ENCODE measurements at regions not wholly inside any gene's neighbourhood (a gene's known extent, or its start where the extent isn't known, plus 50 kb on each side); places are given as distances from the start of the nearest gene placed in this dataset.

GRCh38 chr4:123877551-123877950 lies 481.0 kb downstream of the SPRY1 start:
- H2AFZ ChIP-seq (ENCODE audit: low read length), result no peak overlapping the region
- no peak for DNase-seq (ENCODE audit: low spot score)
- H3K4me3 ChIP-seq (ENCODE audit: low read depth, low read length, poor library complexity, severe bottlenecking), result no peak overlapping the region
- no peaks in the 10 kb centered on the region for H3K4me1 ChIP-seq (ENCODE audit: insufficient read depth, low read length, poor library complexity, severe bottlenecking)
- H4K20me1 ChIP-seq (ENCODE audit: insufficient read depth, low read length), result no peaks in the 10 kb centered on the region
- no peak overlapping the region for H3K27ac ChIP-seq (ENCODE audit: low read depth, low read length, poor library complexity, severe bottlenecking)
- POLR2A ChIA-PET, result interaction anchor here (0.6 kb wide), 1 partner anchor 38 kb away, joined by 5 read pairs; no protein-coding TSS in a partner anchor
- H3K36me3 ChIP-seq (ENCODE audit: insufficient read depth, low read length), result no peaks in the 10 kb centered on the region
- no peaks in the 10 kb centered on the region for H3K9me2 ChIP-seq (ENCODE audit: insufficient read depth, low read length)
- BruUV-seq (replicated peaks), result no TSS peak
- CTCF ChIA-PET (ENCODE audit: unreplicated experiment), result no interaction called here
- TF ChIP-seq EZH2phosphoT487 (IDR thresholded peaks at IDR 0.05; ENCODE audit: borderline replicate concordance, low read depth, low read length) (no peak), CTCF (conservative IDR thresholded peaks at IDR 0.05; ENCODE audit: low read length) (no peak)
- H3K9me3 ChIP-seq (ENCODE audit: low read length), result no peaks in the 10 kb centered on the region
- H3K79me2 ChIP-seq (ENCODE audit: insufficient read depth, low read depth, low read length), result no peaks in the 10 kb centered on the region
- intact Hi-C loops (cut with micrococcal nuclease; ENCODE audit: unreplicated experiment), result no loop called here
- H3K4me2 ChIP-seq (ENCODE audit: low read length), result no peak overlapping the region

GRCh38 chr4:123878976-123879375 lies 482.4 kb downstream of the SPRY1 start:
- BruUV-seq (replicated peaks), result no TSS peak
- H3K79me2 ChIP-seq (ENCODE audit: insufficient read depth, low read depth, low read length), result no peaks in the 10 kb centered on the region
- H2AFZ ChIP-seq (ENCODE audit: low read length), result no peak overlapping the region
- intact Hi-C loops (cut with micrococcal nuclease; ENCODE audit: unreplicated experiment), result no loop called here
- DNase-seq (ENCODE audit: low spot score), result no peak
- no peaks in the 10 kb centered on the region for H3K4me1 ChIP-seq (ENCODE audit: insufficient read depth, low read length, poor library complexity, severe bottlenecking)
- no peak overlapping the region for H3K4me2 ChIP-seq (ENCODE audit: low read length)
- H3K9me3 ChIP-seq (ENCODE audit: low read length), result no peaks in the 10 kb centered on the region
- no peaks in the 10 kb centered on the region for H4K20me1 ChIP-seq (ENCODE audit: insufficient read depth, low read length)
- no peak overlapping the region for H3K4me3 ChIP-seq (ENCODE audit: low read depth, low read length, poor library complexity, severe bottlenecking)
- TF ChIP-seq EZH2phosphoT487 (IDR thresholded peaks at IDR 0.05; ENCODE audit: borderline replicate concordance, low read depth, low read length) (no peak), CTCF (conservative IDR thresholded peaks at IDR 0.05; ENCODE audit: low read length) (no peak)
- H3K36me3 ChIP-seq (ENCODE audit: insufficient read depth, low read length), result no peaks in the 10 kb centered on the region
- no peaks in the 10 kb centered on the region for H3K9me2 ChIP-seq (ENCODE audit: insufficient read depth, low read length)
- POLR2A ChIA-PET, result interaction anchor here (0.7 kb wide), 1 partner anchor 28 kb away, joined by 3 read pairs; no protein-coding TSS in a partner anchor
- CTCF ChIA-PET (ENCODE audit: unreplicated experiment), result no interaction called here
- no peak overlapping the region for H3K27ac ChIP-seq (ENCODE audit: low read depth, low read length, poor library complexity, severe bottlenecking)

GRCh38 chr4:123880631-123881030 lies 484.0 kb downstream of the SPRY1 start:
- no peaks in the 10 kb centered on the region for H3K36me3 ChIP-seq (ENCODE audit: insufficient read depth, low read length)
- no peak overlapping the region for H2AFZ ChIP-seq (ENCODE audit: low read length)
- H3K4me1 ChIP-seq (ENCODE audit: insufficient read depth, low read length, poor library complexity, severe bottlenecking), result no peaks in the 10 kb centered on the region
- DNase-seq (ENCODE audit: low spot score), result no peak
- intact Hi-C loops (cut with micrococcal nuclease; ENCODE audit: unreplicated experiment), result no loop called here
- TF ChIP-seq EZH2phosphoT487 (IDR thresholded peaks at IDR 0.05; ENCODE audit: borderline replicate concordance, low read depth, low read length), result no peak
- no peak for TF ChIP-seq CTCF (conservative IDR thresholded peaks at IDR 0.05; ENCODE audit: low read length)
- H3K79me2 ChIP-seq (ENCODE audit: insufficient read depth, low read depth, low read length), result no peaks in the 10 kb centered on the region
- no peaks in the 10 kb centered on the region for H4K20me1 ChIP-seq (ENCODE audit: insufficient read depth, low read length)
- H3K4me2 ChIP-seq (ENCODE audit: low read length), result no peak overlapping the region
- H3K27ac ChIP-seq (ENCODE audit: low read depth, low read length, poor library complexity, severe bottlenecking), result no peak overlapping the region
- no TSS peak for BruUV-seq (replicated peaks)
- no peaks in the 10 kb centered on the region for H3K9me2 ChIP-seq (ENCODE audit: insufficient read depth, low read length)
- ChIA-PET CTCF (ENCODE audit: unreplicated experiment) (no interaction called here), POLR2A (interaction anchor here (0.6 to 1.1 kb wide), 3 partner anchors 18 to 77 kb away, joined by 3 read pairs; no protein-coding TSS in a partner anchor)
- peaks cover 11% of the 10 kb centered on the region; the same call in 1 of the 2 replicates for H3K9me3 ChIP-seq (ENCODE audit: low read length)
- no peak overlapping the region for H3K4me3 ChIP-seq (ENCODE audit: low read depth, low read length, poor library complexity, severe bottlenecking)

Data from OCI-LY7 (cell line).